Activated gamma-delta T cell treated with Interleukin-2 at 50 U/mL for 16 hours (primary cell): ENCODE measurements at regions not wholly inside any gene's neighbourhood (a gene's known extent, or its start where the extent isn't known, plus 50 kb on each side); places are given as distances from the start of the nearest gene placed in this dataset.
"Not testable (repeated sequence)": the region's sequence is repeated elsewhere in the genome, so short reads cannot be mapped to it uniquely, and the experiment has no call there.

Source experiments
- DNase-seq: peaks from one replicate; pipeline ENCODE4 v3.0.0-alpha.2; 2020

GRCh38 chr14:105682442-105682841 is 156.1 kb downstream of the TMEM121 start:
- not testable (repeated sequence) for DNase-seq

- no peak for DNase-seq
Measured at GRCh38 chr14:105682956-105683570, 156.7 kb downstream of the TMEM121 start.

DNA sequence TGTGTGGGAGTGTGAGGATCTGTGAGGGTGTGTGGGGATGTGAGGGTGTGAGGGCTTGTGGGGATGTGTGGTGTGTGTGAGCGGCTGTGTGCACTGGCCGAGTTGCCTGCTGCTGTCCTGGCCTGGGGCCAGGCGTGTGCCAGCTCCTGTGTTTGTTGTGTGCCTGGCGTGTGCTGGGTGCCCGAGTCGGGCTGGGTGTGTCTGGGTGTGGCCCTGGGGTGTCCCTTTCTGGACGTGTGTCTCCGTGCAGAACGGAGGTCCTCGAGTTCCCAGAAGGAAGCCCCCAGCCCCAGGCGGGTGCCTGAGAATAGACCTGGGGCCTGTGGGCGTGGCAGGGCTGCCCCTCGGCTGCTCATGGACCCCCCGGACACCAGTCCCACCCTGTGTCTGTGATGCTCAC is 157.7 kb downstream of the TMEM121 start:
- not testable (repeated sequence) for DNase-seq

DNA sequence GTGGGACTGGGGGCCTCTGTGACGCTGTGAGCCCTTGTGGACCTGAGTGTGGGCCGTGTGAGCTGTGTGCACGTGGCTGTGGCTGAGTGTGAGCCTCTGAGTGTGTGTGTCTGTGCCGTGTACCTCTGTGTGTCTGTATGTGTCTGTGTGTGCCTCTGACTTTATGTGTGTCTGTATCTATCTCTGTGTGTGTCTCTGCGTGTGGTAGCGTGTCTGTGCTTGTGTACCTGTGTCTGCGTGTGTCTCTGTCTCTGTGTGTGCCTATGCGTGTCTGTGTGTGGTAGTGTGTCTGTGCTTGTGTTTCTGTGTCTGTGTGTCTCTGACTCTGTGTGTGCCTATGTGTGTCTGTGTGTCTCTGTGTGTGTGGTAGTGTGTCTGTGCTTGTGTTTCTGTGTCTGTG is 158.2 kb downstream of the TMEM121 start:
- not testable (repeated sequence) for DNase-seq

- no peak for DNase-seq
Measured at GRCh38 chr14:105685003-105685402, 158.6 kb downstream of the TMEM121 start.

DNA sequence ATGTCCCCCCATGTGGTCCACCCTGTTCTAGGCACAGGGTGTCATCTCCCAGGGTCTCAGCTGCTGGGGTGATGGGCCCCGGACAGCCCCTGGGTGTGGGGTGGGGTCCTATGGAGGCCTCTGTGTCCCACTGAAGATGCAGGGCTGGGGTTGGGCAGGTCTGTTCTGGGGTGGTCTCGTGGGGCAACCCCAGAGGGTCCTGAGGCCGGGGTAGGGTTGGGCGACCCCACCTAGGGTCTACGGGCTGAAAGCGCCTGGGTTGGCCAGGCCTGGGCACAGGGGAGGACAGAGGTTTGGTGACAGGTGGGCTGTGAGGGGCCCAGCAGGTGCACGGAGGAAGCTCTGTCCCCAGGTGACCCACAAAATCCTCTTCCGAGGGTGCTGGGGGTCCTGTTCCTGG is 159.2 kb downstream of the TMEM121 start:
- DNase-seq, result not testable (repeated sequence)

- DNase-seq, result not testable (repeated sequence)
Measured at GRCh38 chr14:105686050-105686449, 159.7 kb downstream of the TMEM121 start.

DNA sequence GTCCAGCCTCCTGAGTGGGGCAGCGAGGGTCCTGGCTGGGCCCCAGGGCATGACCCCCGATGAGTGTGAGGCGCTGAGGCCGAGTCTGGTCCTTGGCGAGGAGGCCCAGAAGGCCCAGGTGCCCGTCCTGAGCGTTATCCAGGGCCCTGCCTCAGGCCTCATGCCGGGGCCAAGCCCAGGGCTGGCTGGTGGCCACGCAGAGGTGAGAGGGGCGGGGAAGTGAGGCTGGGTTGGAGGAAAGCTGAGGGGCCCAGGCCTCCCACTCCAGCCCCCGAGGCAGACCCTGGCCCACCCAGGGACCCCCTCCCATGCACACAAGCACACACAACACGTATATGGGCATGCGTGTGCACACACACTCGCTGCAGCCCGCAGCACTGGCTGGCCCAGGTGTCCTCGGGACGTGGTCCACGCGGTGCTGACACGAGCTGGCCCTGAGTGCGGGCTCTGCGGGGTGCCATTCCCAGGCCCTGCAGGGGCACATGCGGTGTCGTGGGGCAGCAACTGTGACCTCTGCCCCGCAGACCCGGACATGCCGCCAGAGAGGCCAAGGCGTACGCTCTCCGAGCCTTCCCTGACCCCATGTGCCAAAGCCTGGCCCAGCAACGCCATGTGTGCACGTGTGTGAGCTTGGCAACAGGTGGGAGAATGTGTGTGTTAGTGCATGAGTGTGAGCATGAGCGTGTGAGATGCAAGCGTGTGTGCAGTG is 160.2 kb downstream of the TMEM121 start:
- not testable (repeated sequence) for DNase-seq

DNA sequence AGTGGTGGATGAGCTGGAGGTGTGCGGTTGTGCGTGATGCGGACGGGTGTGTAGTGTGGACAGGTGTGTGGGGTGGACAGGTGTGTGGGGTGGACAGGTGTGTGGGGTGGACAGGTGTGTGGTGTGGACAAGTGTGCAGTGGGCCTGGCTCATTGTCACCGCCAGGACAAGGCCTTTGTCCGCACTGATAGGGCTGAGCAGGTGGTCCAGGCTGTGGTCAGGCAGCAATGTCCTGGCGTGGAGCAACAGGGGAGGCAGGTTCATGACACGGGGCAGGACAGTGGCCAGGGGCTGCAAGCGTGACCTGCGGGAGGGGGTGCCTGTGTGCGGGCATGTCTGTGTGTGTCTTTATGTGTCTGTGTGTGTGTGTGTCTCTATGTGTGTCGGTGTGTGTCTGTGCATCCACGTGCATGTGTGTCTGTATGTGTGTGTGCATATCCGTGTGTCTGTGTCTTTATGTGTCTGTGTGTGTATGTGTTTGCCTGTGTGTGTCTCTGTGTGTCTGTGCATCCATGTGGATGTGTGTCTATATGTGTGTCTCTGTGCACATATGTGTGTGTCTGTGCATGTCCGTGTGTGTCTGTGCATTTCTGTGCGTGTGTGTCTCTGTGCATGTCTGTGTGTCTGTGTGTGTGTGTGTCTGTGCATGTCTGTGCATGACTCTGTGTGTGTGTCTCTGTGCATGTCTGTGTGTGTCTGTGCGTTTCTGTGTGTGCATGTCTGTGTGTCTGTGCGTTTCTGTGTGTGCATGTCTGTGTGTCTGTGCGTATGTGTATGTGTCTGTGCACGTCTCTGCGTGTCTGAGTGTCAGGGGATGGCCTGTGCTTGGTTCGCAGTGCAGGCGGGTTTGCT is 161.0 kb downstream of the TMEM121 start:
- not testable (repeated sequence) for DNase-seq

DNA sequence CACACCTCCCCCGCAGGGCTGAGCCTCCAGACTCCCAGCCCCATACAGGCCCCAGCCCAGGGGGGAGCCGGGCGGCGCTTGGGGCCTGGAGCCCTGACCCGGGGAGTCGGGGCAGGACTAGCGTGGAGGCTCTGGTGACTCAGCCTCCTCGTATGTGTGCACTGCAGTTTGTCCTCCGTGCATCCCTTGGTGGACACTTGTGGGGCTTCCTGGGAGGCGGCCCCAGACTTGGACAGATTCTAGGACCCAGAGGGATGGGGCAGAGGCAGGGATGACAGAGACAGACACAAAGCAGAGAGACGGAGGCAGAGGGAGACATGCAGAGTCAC is 161.6 kb downstream of the TMEM121 start:
- DNase-seq, result not testable (repeated sequence)

- DNase-seq, result not testable (repeated sequence)
Measured at GRCh38 chr14:105688664-105689221, 162.4 kb downstream of the TMEM121 start.

GRCh38 chr14:105689722-105690121 is 163.3 kb downstream of the TMEM121 start:
- no peak for DNase-seq

GRCh38 chr14:105690671-105691070 is 164.3 kb downstream of the TMEM121 start:
- no peak for DNase-seq

DNA sequence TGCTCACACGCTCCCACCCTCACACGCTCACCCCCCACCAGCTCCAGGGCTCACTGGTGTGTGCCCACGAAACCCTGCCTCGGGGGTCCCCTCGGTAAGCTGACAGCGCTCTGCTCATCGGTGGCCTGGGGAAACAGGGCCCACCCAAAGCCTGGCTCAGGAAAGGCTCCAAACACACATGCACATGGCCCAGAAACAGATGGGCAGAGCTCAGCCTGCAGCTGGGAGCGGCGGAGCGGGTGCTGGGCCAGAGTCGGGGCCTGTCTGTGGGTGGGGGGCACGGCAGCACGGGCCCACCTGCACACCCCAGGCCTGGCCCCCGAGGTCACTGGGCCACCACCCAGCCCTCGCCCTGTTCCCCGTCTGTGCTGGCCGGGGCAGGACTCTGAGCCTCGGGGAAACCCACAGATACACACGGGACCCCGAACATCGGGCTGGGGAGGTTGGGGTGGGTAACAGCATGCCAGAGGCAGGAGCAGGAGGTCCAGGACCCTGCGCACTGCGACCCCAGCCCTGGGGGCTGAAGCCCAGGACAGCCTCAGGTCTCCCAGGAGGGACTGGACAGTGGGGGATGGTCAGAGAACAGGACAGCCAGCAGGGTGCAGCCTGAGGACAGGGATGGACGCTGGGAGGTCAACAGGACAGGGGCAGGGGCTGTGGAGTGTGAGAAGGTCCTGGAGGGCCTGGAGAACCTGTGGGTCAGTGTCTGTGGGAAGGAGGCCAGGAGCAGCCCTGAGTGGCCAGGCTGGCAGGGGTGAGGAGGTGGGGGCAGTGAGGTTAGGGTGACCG is 165.1 kb downstream of the TMEM121 start:
- not testable (repeated sequence) for DNase-seq

GRCh38 chr14:105692110-105692685 is 165.8 kb downstream of the TMEM121 start:
- not testable (repeated sequence) for DNase-seq

DNA sequence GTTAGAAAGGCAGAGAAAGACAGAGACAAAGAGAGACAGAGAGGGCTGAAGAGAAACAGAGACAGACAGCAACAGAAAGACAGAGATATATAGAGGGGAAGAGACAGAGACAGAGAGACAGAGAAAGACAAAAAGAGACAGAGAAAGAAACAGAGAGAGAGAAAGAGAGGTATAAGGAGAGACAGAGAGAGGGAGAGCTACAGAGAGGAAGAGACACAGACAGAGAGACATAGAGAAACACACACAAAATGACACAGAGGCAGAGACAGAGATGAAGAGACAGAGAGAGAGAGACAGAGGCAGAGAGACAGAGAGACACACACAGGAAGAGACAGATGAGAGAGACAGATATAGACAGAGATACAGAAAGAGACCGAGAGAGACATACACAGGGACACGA is 168.6 kb downstream of the TMEM121 start:
- DNase-seq, result no peak

- DNase-seq, result not testable (repeated sequence)
Measured at GRCh38 chr14:105696388-105696787, 170.0 kb downstream of the TMEM121 start.

GRCh38 chr14:105697414-105697813 is 171.0 kb downstream of the TMEM121 start:
- not testable (repeated sequence) for DNase-seq

DNA sequence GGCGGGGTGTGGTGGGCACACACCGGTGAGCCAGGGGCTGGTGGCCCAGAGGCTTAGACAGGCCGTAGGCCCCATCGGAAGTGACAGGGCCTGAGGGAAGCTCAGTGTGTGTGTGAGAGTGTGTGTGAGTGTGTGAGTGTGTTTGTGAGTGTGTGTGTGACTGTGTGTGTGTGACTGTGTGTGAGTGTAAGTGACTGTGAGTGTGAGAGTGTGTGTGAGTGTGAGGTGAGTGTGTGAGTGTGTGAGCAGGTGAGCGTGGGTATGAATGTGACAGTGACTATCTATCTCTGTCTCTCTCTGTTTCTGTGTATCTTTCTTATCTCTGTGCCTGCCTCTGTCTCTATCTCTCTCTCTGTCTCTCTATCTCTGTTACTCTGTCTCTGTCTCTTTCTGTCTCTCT is 171.6 kb downstream of the TMEM121 start:
- DNase-seq, result not testable (repeated sequence)

- DNase-seq, result not testable (repeated sequence)
Measured at GRCh38 chr14:105698940-105699556, 172.7 kb downstream of the TMEM121 start.

DNA sequence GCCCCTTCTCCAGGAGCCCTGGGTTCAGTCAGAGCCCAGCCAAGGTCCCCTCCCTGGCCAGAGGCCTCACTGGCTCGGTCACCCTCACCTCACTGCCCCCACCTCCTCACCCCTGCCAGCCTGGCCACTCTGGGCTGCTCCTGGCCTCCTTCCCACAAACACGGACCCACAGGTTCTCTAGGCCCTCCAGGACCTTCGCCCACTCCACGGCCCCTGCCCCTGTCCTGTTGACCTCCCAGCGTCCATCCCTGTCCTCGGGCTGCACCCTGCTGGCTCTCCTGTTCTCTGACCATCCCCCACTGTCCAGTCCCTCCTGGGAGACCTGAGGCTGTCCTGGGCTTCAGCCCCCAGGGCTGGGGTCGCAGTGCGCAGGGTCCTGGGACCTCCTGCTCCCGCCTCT is 173.3 kb downstream of the TMEM121 start:
- DNase-seq, result not testable (repeated sequence)

DNA sequence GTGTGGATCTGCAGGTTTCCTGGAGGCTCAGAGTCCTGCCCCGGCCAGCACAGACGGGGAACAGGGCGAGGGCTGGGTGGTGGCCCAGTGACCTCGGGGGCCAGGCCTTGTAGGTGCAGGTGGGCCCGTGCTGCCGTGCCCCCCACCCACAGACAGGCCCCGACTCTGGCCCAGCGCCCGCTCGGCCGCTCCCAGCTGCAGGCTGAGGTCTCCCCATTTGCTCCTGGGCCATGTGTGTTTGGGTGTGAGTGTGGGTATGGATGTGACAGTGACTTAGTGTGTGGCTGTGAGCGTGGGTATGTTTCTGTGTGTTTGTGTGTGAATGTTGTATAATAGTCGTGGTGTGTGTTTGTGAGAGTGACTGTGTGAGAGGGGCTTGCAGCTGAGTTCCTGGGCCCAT is 173.8 kb downstream of the TMEM121 start:
- not testable (repeated sequence) for DNase-seq
